WTC11 (cell line): ENCODE measurements at regions not wholly inside any gene's neighbourhood (a gene's known extent, or its start where the extent isn't known, plus 50 kb on each side); places are given as distances from the start of the nearest gene placed in this dataset.

Experiments
- ATAC-seq: fragments of 200-7000 bp; cut with Tn5 transposase; 2 replicates; pipeline ENCODE4 v1.10.0; 2021; ENCODE audit warnings: mild to moderate bottlenecking, moderate library complexity
- CTCF ChIA-PET: fragments of 300-600 bp; sonication (Branson Sonifier 250); formaldehyde crosslinking; loops from one replicate; lab custom pipeline; 2021; ENCODE audit warnings: antibody characterized with exemption; lab: Charles Lee
- POLR2A ChIA-PET: fragments of 350-600 bp; sonication (Branson Sonifier 250); formaldehyde crosslinking; loops from one replicate; lab custom pipeline; 2021; ENCODE audit warnings: antibody characterized with exemption; lab: Charles Lee
- DNase-seq: peaks from one replicate; pipeline ENCODE4 v3.0.0; 2021; ENCODE audit warnings: low spot score
- H3K27ac Mint-ChIP-seq: 2 replicates; pipeline ENCODE4 v1.8.0; 2021; ENCODE audit warnings: mixed read lengths
- H3K27me3 Mint-ChIP-seq: 2 replicates; pipeline ENCODE4 v1.8.0; 2021; ENCODE audit warnings: low read depth, mild to moderate bottlenecking, moderate library complexity, mixed read lengths
- H3K36me3 Mint-ChIP-seq: 2 replicates; pipeline ENCODE4 v1.8.0; 2021; ENCODE audit warnings: mixed read lengths
- H3K4me1 Mint-ChIP-seq: 2 replicates; pipeline ENCODE4 v1.8.0; 2022; ENCODE audit warnings: mixed read lengths
- H3K4me3 Mint-ChIP-seq: 2 replicates; pipeline ENCODE4 v1.8.0; 2021; ENCODE audit warnings: mild to moderate bottlenecking, moderate library complexity, mixed read lengths
- H3K9me3 Mint-ChIP-seq: 2 replicates; pipeline ENCODE4 v1.8.0; 2021; ENCODE audit warnings: mixed read lengths
- ATF3 ChIP-seq: sonication (generic); formaldehyde crosslinking; conservative IDR thresholded peaks from 2 replicates; pipeline ENCODE4 v1.8.1; 2022; ENCODE audit warnings: mild to moderate bottlenecking, missing genetic modification reagents
- E2F4 ChIP-seq: sonication (generic); formaldehyde crosslinking; IDR thresholded peaks from 2 replicates; pipeline ENCODE4 v1.8.1; 2022; ENCODE audit warnings: low read depth, mild to moderate bottlenecking, moderate library complexity, missing genetic modification reagents, borderline replicate concordance
- FOXP4 ChIP-seq: sonication (generic); formaldehyde crosslinking; IDR thresholded peaks from 2 replicates; pipeline ENCODE4 v1.8.0; 2022; ENCODE audit warnings: mild to moderate bottlenecking, missing genetic modification reagents
- HMGXB4 ChIP-seq: sonication (generic); formaldehyde crosslinking; IDR thresholded peaks from 2 replicates; pipeline ENCODE4 v1.8.1; 2023; ENCODE audit warnings: mild to moderate bottlenecking, moderate library complexity, missing genetic modification reagents
- IRF1 ChIP-seq: sonication (generic); formaldehyde crosslinking; IDR thresholded peaks from 2 replicates; pipeline ENCODE4 v1.8.0; 2023; ENCODE audit warnings: missing genetic modification reagents
- JAZF1 ChIP-seq: fragments of 250-450 bp; sonication (Bioruptor Pico); IDR thresholded peaks from 2 replicates; pipeline ENCODE4 v1.9.0; 2021; ENCODE audit warnings: moderate library complexity, mild to moderate bottlenecking, inconsistent platforms
- JUN ChIP-seq: sonication (generic); formaldehyde crosslinking; IDR thresholded peaks from 2 replicates; pipeline ENCODE4 v1.8.0; 2023; ENCODE audit warnings: mild to moderate bottlenecking, missing genetic modification reagents
- PRDM15 ChIP-seq: sonication (generic); formaldehyde crosslinking; IDR thresholded peaks from 2 replicates; pipeline ENCODE4 v1.8.0; 2022; ENCODE audit warnings: missing genetic modification reagents
- PREB ChIP-seq: sonication (generic); formaldehyde crosslinking; IDR thresholded peaks from 2 replicates; pipeline ENCODE4 v1.8.1; 2022; ENCODE audit warnings: mild to moderate bottlenecking, missing genetic modification reagents, moderate library complexity, borderline replicate concordance
- USF2 ChIP-seq: sonication (generic); formaldehyde crosslinking; IDR thresholded peaks from 2 replicates; pipeline ENCODE4 v1.8.1; 2023; ENCODE audit warnings: mild to moderate bottlenecking, missing genetic modification reagents, moderate library complexity
- ZNF219 ChIP-seq: sonication (generic); formaldehyde crosslinking; IDR thresholded peaks from 2 replicates; pipeline ENCODE4 v1.8.0; 2023; ENCODE audit warnings: missing genetic modification reagents, mild to moderate bottlenecking, borderline replicate concordance
- ZNF263 ChIP-seq: sonication (generic); formaldehyde crosslinking; IDR thresholded peaks from 2 replicates; pipeline ENCODE4 v1.8.1; 2022; ENCODE audit warnings: low read depth, mild to moderate bottlenecking, moderate library complexity, missing genetic modification reagents
- ZNF281 ChIP-seq: sonication (generic); formaldehyde crosslinking; IDR thresholded peaks from 2 replicates; pipeline ENCODE4 v1.8.0; 2023; ENCODE audit warnings: mild to moderate bottlenecking, missing genetic modification reagents
- ZNF396 ChIP-seq: fragments of 250-450 bp; sonication (Bioruptor Pico); IDR thresholded peaks from 2 replicates; pipeline ENCODE4 v1.8.0; 2021; ENCODE audit warnings: mild to moderate bottlenecking, moderate library complexity, borderline replicate concordance
- ZNF671 ChIP-seq: fragments of 250-450 bp; sonication (Bioruptor Pico); IDR thresholded peaks from 2 replicates; pipeline ENCODE4 v1.8.0; 2021; ENCODE audit warnings: mild to moderate bottlenecking

- POLR2A ChIA-PET = no interaction called here
- ATAC-seq (no peak), DNase-seq (no peak)
- 0 out of 2 replicates have a peak, but pooled peaks cover 3% of the 10 kb centered on the region for H3K9me3 Mint-ChIP-seq
- CTCF ChIA-PET = no interaction called here
- no peaks in the 10 kb centered on the region for H3K36me3 Mint-ChIP-seq
- no peaks in the 10 kb centered on the region for H3K27me3 Mint-ChIP-seq
- no peak for TF ChIP-seq IRF1
- TF ChIP-seq ZNF671 (CRISPR knock-in tag) = no peak
- TF ChIP-seq ZNF281 = no peak
- no peak for TF ChIP-seq E2F4 (CRISPR knock-in tag)
- no peak for TF ChIP-seq USF2 (CRISPR knock-in tag)
- TF ChIP-seq ZNF219 = no peak
- no peak for TF ChIP-seq JUN (CRISPR knock-in tag)
- no peak for TF ChIP-seq ZNF396 (CRISPR knock-in tag)
- TF ChIP-seq PRDM15 = no peak
- TF ChIP-seq ATF3 (CRISPR knock-in tag) = no peak
- no peak for TF ChIP-seq HMGXB4 (CRISPR knock-in tag)
- TF ChIP-seq PREB (CRISPR knock-in tag) = no peak
- TF ChIP-seq JAZF1 (CRISPR knock-in tag) = no peak
- no peak for TF ChIP-seq FOXP4
- no peak for TF ChIP-seq ZNF263
- TF ChIP-seq, all 79 proteins: peak for 0
- Mint-ChIP-seq H3K4me1 (no peaks in the 10 kb centered on the region), H3K27ac (no peak overlapping the region), H3K4me3 (no peak overlapping the region)
Observed at GRCh38 chrX:7307720-7308119, 159.8 kb upstream of the PUDP start.
